ENCODE measurements at regions not wholly inside any gene's neighbourhood (a gene's known extent, or its start where the extent isn't known, plus 50 kb on each side); places are given as distances from the start of the nearest gene placed in this dataset.

- TF ChIP-seq ZFX (IDR thresholded peaks at IDR 0.05; ENCODE audit: borderline replicate concordance) (no peak), CTCF (IDR thresholded peaks at IDR 0.05) (no peak)
- no peak overlapping the region for H3K27ac ChIP-seq
These were observed 185.1 kb upstream of the HDDC2 start for GRCh38 chr6:125486881-125487280.

- H3K27ac ChIP-seq, result no peak overlapping the region
- TF ChIP-seq ZFX (IDR thresholded peaks at IDR 0.05; ENCODE audit: borderline replicate concordance), result no peak
- no peak for TF ChIP-seq CTCF (IDR thresholded peaks at IDR 0.05)
These were observed 188.0 kb upstream of the HDDC2 start for GRCh38 chr6:125489579-125490285.

GRCh38 chr6:125491860-125492618, 190.3 kb upstream of the HDDC2 start:
- no peak overlapping the region for H3K27ac ChIP-seq
- TF ChIP-seq ZFX (IDR thresholded peaks at IDR 0.05; ENCODE audit: borderline replicate concordance), result no peak
- no peak for TF ChIP-seq CTCF (IDR thresholded peaks at IDR 0.05)

GRCh38 chr6:125498606-125499005, 196.8 kb upstream of the HDDC2 start:
- no peak for TF ChIP-seq ZFX (IDR thresholded peaks at IDR 0.05; ENCODE audit: borderline replicate concordance)
- no peak for TF ChIP-seq CTCF (IDR thresholded peaks at IDR 0.05)
- no peak overlapping the region for H3K27ac ChIP-seq

- H3K27ac ChIP-seq, result no peak overlapping the region
- TF ChIP-seq CTCF (IDR thresholded peaks at IDR 0.05), result no peak
- TF ChIP-seq ZFX (IDR thresholded peaks at IDR 0.05; ENCODE audit: borderline replicate concordance), result no peak
These were observed 197.8 kb upstream of the HDDC2 start for GRCh38 chr6:125499535-125499934.

GRCh38 chr6:125503181-125503580, 201.4 kb upstream of the HDDC2 start:
- TF ChIP-seq CTCF (IDR thresholded peaks at IDR 0.05) (no peak), ZFX (IDR thresholded peaks at IDR 0.05; ENCODE audit: borderline replicate concordance) (no peak)
- no peak overlapping the region for H3K27ac ChIP-seq
